Smooth muscle cell (in vitro differentiated cells): ENCODE measurements at regions not wholly inside any gene's neighbourhood (a gene's known extent, or its start where the extent isn't known, plus 50 kb on each side); places are given as distances from the start of the nearest gene placed in this dataset.

Experiments used
- DNase-seq: peaks from one replicate; lab custom pipeline; 2025; ENCODE audit not compliant: unreplicated experiment; lab: John Stamatoyannopoulos, UW
- H2AFZ ChIP-seq: fragments of 200-600 bp; sonication (generic); 2 replicates; pipeline ENCODE4 v1.6.0; 2016; ENCODE audit warnings: antibody characterized with exemption, low read depth, mild to moderate bottlenecking
- H3F3A ChIP-seq: fragments of 200-600 bp; sonication (generic); 2 replicates; pipeline ENCODE4 v1.6.0; 2017; ENCODE audit warnings: antibody characterized with exemption, low read depth
- H3K27ac ChIP-seq: fragments of 200-600 bp; sonication (generic); 2 replicates; pipeline ENCODE4 v1.5.1; 2016; ENCODE audit warnings: low read depth, mild to moderate bottlenecking
- H3K27me3 ChIP-seq: fragments of 200-600 bp; sonication (generic); 2 replicates; pipeline ENCODE4 v1.6.1; 2016; ENCODE audit warnings: low read depth, mild to moderate bottlenecking
- H3K36me3 ChIP-seq: fragments of 200-600 bp; sonication (generic); 2 replicates; pipeline ENCODE4 v1.5.1; 2016; ENCODE audit warnings: low read depth
- H3K4me1 ChIP-seq: fragments of 200-600 bp; sonication (generic); 2 replicates; pipeline ENCODE4 v1.5.1; 2016; ENCODE audit warnings: low read depth
- H3K4me2 ChIP-seq: fragments of 200-600 bp; sonication (generic); 2 replicates; pipeline ENCODE4 v1.6.0; 2016; ENCODE audit warnings: mild to moderate bottlenecking
- H3K4me3 ChIP-seq: fragments of 200-600 bp; sonication (generic); 2 replicates; pipeline ENCODE4 v1.5.1; 2016; ENCODE audit warnings: mild to moderate bottlenecking
- H3K79me2 ChIP-seq: fragments of 200-600 bp; sonication (generic); 2 replicates; pipeline ENCODE4 v1.6.0; 2016; ENCODE audit warnings: low read depth, mild to moderate bottlenecking
- H3K9ac ChIP-seq: fragments of 200-600 bp; sonication (generic); 2 replicates; pipeline ENCODE4 v1.6.0; 2016; ENCODE audit warnings: low read depth
- H3K9me3 ChIP-seq: fragments of 200-600 bp; sonication (generic); replicated peaks from 2 replicates; pipeline ENCODE4 v1.5.1; 2016; ENCODE audit warnings: low read depth
- H4K20me1 ChIP-seq: fragments of 200-600 bp; sonication (generic); 2 replicates; pipeline ENCODE4 v1.6.0; 2016; ENCODE audit warnings: low read depth
- WGBS: methylation state at CpG from one replicate; pipeline ENCODE4 v1.1.7; 2016; ENCODE audit warnings: low lambda C conversion rate; 5-methylcytosine and 5-hydroxymethylcytosine counted together
- TF ChIP-seq, protein P1 (sequence below): fragments of 200-600 bp; sonication (generic); IDR thresholded peaks from 2 replicates; pipeline ENCODE4 v1.5.1; 2017; ENCODE audit warnings: borderline replicate concordance, mild to moderate bottlenecking, antibody characterized with exemption; ENCODE audit not compliant: insufficient read depth, poor library complexity, severe bottlenecking

- TF ChIP-seq, protein P1, sequence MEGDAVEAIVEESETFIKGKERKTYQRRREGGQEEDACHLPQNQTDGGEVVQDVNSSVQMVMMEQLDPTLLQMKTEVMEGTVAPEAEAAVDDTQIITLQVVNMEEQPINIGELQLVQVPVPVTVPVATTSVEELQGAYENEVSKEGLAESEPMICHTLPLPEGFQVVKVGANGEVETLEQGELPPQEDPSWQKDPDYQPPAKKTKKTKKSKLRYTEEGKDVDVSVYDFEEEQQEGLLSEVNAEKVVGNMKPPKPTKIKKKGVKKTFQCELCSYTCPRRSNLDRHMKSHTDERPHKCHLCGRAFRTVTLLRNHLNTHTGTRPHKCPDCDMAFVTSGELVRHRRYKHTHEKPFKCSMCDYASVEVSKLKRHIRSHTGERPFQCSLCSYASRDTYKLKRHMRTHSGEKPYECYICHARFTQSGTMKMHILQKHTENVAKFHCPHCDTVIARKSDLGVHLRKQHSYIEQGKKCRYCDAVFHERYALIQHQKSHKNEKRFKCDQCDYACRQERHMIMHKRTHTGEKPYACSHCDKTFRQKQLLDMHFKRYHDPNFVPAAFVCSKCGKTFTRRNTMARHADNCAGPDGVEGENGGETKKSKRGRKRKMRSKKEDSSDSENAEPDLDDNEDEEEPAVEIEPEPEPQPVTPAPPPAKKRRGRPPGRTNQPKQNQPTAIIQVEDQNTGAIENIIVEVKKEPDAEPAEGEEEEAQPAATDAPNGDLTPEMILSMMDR: no peak
- Histone ChIP-seq H3K79me2 (no peaks in the 10 kb centered on the region), H3K9ac (no peak overlapping the region), H4K20me1 (no peaks in the 10 kb centered on the region), H3K36me3 (no peaks in the 10 kb centered on the region), H3F3A (no peaks in the 10 kb centered on the region), H3K27ac (no peak overlapping the region), H3K4me1 (no peaks in the 10 kb centered on the region), H3K9me3 (no peaks in the 10 kb centered on the region), H3K27me3 (no peaks in the 10 kb centered on the region), H3K4me3 (no peak overlapping the region), H2AFZ (no peak overlapping the region), H3K4me2 (no peak overlapping the region)
- no peak for DNase-seq
- 0% methylated on average over 1 of the region's 1 CpG for WGBS
Measured at GRCh38 chr4:171017593-171017992, 795.6 kb upstream of the GALNTL6 start.

- H4K20me1 ChIP-seq: no peaks in the 10 kb centered on the region
- no peak overlapping the region for H3K27ac ChIP-seq
- H3F3A ChIP-seq: no peaks in the 10 kb centered on the region
- H3K4me1 ChIP-seq: no peaks in the 10 kb centered on the region
- H3K27me3 ChIP-seq: no peaks in the 10 kb centered on the region
- no peaks in the 10 kb centered on the region for H3K9me3 ChIP-seq
- H3K4me2 ChIP-seq: no peak overlapping the region
- H3K36me3 ChIP-seq: no peaks in the 10 kb centered on the region
- H3K79me2 ChIP-seq: no peaks in the 10 kb centered on the region
- H3K9ac ChIP-seq: no peak overlapping the region
- H3K4me3 ChIP-seq: no peak overlapping the region
- no peak for DNase-seq
- TF ChIP-seq, protein P1: no peak
- H2AFZ ChIP-seq: no peak overlapping the region
- WGBS: 45% methylated on average over 2 of the region's 2 CpGs
Measured at GRCh38 chr4:171016145-171016544, 797.1 kb upstream of the GALNTL6 start.

DNA sequence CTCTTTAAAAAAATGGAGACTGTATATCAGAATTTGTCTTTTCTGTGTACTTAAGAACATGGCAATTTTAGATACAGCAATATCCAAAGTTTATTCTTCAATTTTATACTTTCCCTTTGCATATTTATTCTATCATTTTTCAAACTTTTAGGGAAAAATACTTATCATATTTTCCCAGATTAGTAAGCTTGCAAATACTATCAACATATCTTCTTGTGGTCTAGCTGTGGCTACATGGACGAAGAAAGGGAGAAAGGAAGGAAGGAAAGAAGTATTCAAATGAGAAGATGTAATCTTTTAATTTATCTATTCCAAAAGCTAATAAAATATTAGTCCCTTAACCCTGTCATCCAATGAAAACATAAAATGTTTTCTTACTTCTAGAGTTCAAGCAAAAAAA is 797.8 kb upstream of the GALNTL6 start:
- Histone ChIP-seq H3K9me3 (no peaks in the 10 kb centered on the region), H2AFZ (no peak overlapping the region), H3K4me2 (no peak overlapping the region), H4K20me1 (no peaks in the 10 kb centered on the region), H3K4me1 (no peaks in the 10 kb centered on the region), H3K79me2 (no peaks in the 10 kb centered on the region), H3K36me3 (no peaks in the 10 kb centered on the region), H3K9ac (no peak overlapping the region), H3F3A (no peaks in the 10 kb centered on the region), H3K4me3 (no peak overlapping the region), H3K27ac (no peak overlapping the region), H3K27me3 (no peaks in the 10 kb centered on the region)
- TF ChIP-seq, protein P1: no peak
- 37% methylated on average over 1 of the region's 1 CpG for WGBS
- no peak for DNase-seq

GRCh38 chr4:171007618-171008390 is 805.4 kb upstream of the GALNTL6 start:
- TF ChIP-seq, protein P1: no peak
- H3F3A ChIP-seq: no peaks in the 10 kb centered on the region
- no peaks in the 10 kb centered on the region for H3K4me1 ChIP-seq
- no peak overlapping the region for H3K4me2 ChIP-seq
- no peaks in the 10 kb centered on the region for H3K36me3 ChIP-seq
- H3K27me3 ChIP-seq: no peaks in the 10 kb centered on the region
- H4K20me1 ChIP-seq: no peaks in the 10 kb centered on the region
- no peak overlapping the region for H2AFZ ChIP-seq
- 82% methylated on average over 3 of the region's 3 CpGs for WGBS
- H3K27ac ChIP-seq: no peak overlapping the region
- no peaks in the 10 kb centered on the region for H3K79me2 ChIP-seq
- no peak overlapping the region for H3K9ac ChIP-seq
- H3K4me3 ChIP-seq: no peak overlapping the region
- no peaks in the 10 kb centered on the region for H3K9me3 ChIP-seq
- no peak for DNase-seq
